Dedifferentiated amniotic fluid mesenchymal stem cell (primary cell): ENCODE measurements at regions not wholly inside any gene's neighbourhood (a gene's known extent, or its start where the extent isn't known, plus 50 kb on each side); places are given as distances from the start of the nearest gene placed in this dataset.
"Not testable (repeated sequence)": the region's sequence is repeated elsewhere in the genome, so short reads cannot be mapped to it uniquely, and the experiment has no call there.

Source experiments
- DNase-seq: peaks from one replicate; pipeline ENCODE4 v3.0.0-alpha.2; 2016; ENCODE audit errors: extremely low spot score

DNA sequence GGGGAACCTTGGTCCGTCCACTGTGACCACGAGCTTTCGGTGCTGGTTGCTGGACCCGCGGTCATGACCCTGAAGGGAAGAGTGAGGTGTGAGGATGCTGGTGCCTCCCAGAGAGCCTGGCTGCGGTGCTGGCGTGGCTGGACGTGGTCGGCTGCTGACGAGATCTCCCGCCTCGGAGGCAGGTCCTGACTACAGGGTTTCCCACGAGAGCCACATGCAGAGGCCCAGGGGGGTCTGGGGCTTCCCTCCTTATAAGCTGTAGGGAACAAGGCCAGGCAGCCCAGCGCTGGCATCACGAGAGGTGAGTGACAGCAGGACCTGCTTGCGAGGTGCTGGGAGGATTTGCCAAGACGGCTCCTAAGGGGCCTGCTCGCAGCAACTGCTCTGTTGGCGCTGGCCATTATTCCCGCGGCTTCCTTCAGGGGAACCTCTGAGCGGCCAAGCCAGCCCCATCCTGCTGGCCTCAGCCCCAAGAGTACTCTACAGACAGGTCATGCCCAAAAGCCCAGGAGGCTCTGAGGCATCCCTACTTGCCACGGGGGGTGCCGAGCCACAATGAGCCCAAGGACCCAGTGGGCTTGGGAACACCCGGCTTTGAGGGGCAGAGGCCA, 134.8 kb downstream of the FOXL1 start:
- DNase-seq = no peak

- DNase-seq = no peak
Observed at GRCh38 chr16:86714166-86714565, 135.8 kb downstream of the FOXL1 start.

- no peak for DNase-seq
Observed at GRCh38 chr16:86716649-86717048, 138.3 kb downstream of the FOXL1 start.

- DNase-seq = no peak
Observed at GRCh38 chr16:86718118-86718517, 139.8 kb downstream of the FOXL1 start.

GRCh38 chr16:86722970-86723369, 144.6 kb downstream of the FOXL1 start:
- peak; percentile 54 for DNase-seq

DNA sequence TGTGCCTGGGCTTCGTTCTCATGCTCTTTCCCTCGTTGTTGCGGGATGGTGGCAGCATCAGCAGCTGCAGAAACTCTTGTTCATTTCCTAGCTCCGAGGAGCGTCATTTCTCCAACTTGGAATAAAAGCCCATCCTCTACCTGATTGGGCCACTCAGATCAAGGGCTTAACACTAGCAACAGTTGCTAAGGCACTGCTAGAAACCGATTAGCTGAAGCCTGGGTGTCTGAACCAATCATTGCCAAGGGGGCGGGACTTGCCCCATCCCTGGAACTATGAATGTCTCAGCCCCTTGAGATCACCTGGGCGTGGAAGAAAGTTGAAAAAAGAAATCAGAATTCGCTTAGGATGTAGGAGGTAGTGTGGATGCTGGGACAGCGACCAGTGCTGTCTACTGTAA, 145.3 kb downstream of the FOXL1 start:
- no peak for DNase-seq

DNA sequence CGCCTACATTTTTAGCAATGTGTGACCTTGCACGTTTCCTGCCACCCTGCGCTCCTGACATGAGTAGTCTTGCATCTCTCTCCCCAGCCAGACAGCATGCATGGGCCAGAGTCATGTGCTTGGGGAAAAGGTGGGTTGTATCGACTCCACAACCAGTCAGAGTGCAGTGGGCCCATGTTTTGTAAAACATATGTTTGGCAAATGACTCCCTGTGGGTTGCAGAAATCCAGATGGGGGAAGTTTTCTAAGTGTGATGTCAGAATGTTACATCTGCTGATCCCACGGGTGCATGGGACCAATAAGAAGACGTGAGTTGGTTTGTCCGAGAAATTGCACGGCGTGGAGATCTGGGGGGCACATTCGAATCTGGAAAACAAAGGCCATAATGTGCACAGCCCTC, 147.1 kb downstream of the FOXL1 start:
- no peak for DNase-seq

DNA sequence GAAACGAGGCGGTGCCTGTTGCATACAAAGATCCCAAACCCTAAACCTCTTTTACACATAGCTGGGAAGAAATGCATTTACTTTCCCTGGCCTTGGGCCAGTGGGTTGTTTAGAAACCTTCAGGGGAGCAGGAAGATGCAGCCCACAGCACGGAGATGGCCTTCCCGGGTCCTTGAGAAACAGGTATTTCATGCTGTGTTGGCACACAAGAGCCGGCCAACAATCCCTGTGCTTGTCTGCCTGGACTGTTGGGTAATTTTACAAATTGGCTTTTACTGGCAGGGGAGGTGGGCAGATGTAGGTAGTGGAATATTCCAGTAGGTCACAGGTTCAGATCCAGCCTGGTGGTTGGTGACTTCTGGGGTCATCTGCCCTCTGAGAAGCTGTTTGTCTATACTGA, 148.0 kb downstream of the FOXL1 start:
- no peak for DNase-seq

- no peak for DNase-seq
Observed at GRCh38 chr16:86727131-86727530, 148.8 kb downstream of the FOXL1 start.

GRCh38 chr16:86727632-86728031, 149.3 kb downstream of the FOXL1 start:
- DNase-seq = no peak

DNA sequence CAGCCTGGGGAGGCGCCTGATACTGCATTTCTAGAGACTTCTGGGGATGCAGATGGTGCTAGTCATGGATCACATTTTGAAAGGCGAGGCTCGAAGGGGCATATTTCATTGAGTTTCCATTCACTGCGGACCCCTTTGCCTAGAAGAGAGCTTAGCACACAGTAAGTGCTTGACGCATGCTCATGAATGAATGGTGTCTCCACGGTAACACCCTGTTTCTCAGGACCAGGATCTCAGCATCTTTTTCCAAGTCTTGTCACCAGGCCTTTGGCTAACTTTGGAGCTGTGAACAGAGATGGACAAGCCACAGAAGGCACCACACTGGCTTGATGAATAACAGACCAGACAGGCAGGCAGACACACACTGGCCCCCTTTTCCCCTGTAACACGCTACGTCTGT, 151.3 kb downstream of the FOXL1 start:
- DNase-seq = no peak

GRCh38 chr16:86730086-86730485, 151.7 kb downstream of the FOXL1 start:
- no peak for DNase-seq

- DNase-seq = no peak
Observed at GRCh38 chr16:86730597-86730996, 152.2 kb downstream of the FOXL1 start.

DNA sequence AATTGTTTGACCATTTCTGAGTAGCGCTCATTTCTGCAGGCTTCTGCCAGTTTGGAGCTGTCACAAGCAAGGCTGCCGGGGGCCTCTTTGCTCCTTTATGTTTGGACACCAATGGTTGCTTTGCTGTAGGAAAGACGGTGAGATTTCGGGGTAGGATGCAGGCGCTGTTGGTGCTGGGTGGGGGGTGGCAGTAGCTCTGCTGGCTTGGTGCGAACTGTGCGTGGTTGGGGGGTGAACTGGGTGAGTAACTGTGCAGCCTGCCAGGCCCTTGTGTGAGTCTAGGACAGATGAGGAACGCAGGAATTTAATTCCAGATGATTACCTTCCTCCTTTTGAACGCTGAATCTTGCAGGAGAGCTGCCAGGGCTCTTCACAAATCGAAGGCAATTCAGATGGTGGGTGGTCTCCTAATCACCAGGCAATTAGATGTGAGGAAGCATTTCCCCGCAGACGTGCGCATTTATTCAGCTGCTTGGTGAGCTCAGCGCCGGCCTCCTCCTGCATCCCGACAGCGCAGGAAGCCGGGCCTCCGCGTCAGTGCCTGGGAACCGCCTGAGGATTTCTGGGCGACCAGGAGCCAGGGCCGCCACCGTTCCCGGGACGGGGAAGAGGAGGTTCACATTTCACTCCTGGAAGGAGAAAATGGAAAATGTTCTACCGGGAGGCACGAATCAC, 154.4 kb downstream of the FOXL1 start:
- DNase-seq = no peak

DNA sequence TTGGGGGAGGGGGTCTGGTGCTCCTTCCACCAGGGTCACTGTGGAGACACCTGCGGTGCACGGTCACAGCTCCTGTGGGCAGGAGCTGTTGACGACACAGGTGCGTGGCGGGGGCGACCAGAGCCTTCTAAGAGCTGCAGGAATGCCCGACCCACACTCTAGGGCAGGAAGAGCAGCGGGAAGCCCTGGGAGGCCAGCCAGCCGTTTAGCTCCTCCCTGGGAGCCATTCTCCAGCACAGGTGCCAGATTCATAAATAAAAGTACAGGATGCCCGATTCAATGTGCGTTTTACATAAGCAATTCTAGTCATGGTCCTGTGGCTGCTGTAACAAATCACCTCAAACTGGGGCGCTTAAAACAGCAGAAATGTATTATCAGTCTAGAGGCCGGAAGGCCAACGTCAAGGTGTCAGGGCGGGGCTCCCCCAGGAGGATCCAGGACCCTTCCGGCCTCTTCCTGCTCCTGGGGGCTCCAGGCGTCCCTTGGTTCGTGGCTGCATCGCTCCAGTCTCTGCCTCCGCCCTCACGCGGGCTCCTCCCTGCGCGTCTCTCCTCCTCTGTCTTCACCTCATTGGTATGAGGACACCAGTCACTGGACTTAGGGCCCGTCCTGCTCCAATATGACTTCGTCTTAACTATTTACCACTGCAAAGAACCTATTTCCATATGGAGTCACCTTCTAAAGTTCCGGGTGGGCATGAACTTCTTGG, 155.4 kb downstream of the FOXL1 start:
- no peak for DNase-seq

GRCh38 chr16:86734543-86735460, 156.5 kb downstream of the FOXL1 start:
- no peak for DNase-seq

DNA sequence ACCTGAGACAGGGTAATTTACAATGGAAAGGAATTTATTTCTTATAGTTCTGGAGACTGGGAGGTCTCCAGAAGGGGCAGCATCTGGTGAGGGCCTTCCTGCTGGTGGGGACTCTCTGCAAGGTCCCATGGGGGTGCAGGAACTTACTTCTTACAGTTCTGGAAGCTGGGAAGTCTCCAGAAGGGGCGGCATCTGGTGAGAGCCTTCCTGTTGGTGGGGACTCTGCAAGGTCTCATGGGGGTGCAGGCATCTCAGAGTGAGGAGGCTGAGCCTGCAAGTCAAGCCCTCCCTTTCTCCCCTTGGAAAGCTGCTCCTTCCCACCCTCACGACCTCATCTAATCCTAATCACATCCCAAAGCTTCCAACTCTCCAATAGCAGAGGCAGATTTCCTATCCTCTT, 157.4 kb downstream of the FOXL1 start:
- no peak for DNase-seq

DNA sequence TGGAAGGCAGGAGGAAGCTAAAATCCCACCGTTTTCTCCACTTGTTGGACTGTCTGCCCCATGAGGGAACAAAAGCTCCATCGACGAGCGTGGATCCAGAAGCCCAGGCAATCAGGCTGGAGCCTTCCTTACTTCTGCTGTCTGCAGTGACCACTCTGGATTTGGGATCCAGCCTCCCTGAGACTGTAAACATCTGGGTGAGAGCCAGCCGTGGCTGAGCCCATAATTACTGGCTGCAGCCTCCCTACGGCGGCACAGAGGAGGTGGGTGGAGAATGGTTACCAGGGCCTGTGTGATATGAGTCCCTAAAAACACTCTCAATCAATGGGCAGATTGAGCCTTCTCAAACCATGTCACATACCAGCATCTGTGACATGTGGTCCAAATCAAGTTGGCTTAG, 158.2 kb downstream of the FOXL1 start:
- DNase-seq = no peak

DNA sequence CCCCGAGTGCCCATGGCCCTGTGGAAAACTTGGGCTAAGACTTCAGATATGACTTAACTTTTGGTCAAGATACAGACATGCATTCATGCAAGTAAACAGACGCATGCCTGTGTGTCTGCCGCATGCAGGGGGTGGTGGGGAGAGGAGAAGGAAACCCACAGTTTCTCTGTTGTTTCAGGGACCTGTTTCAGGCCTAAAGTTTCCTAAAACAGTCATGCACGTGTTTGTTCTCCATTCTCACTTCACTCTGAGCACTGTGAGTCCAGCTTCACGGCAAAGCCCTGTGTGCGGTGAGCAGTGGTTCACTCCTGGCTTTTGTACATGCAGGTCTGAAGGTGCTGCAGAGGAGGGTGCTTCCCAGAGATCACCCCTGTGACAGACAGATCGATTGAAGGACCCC, 158.7 kb downstream of the FOXL1 start:
- DNase-seq = no peak

DNA sequence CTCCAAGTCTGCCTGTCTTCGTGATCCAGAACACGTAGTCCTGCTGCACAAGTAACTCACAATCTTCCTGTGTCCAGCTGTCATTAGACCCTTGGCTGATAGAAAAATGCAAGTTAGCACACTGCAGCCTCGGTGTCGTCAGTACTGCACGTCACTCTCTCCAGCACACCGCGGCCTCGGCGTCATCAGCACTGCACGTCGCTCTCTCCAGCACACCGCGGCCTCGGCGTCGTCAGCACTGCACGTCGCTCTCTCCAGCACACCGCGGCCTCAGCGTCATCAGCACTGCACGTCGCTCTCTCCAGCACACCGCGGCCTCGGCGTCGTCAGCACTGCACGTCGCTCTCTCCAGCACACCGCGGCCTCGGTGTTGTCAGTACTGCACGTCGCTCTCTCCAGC, 160.0 kb downstream of the FOXL1 start:
- DNase-seq = not testable (repeated sequence)

GRCh38 chr16:86739178-86739577, 160.8 kb downstream of the FOXL1 start:
- no peak for DNase-seq

DNA sequence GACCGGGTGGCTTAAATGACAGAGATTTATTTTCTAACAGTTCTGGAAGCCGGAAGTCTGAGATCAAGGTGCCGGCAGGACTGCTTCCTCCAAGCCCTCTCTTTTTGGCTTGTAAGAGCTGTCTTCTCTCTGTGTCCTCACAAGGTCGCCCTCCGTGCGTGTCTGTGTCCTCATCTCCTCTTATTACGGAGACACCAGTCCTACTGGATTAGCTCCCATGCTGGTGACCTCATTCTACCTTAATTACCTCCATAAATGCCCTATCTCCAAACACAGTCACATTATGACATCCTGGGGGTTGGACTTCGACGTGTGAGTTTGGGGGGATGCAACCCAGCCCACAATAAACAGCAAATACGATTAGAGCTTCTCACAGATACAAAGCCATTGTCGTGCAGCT, 161.5 kb downstream of the FOXL1 start:
- DNase-seq = no peak
